B cell (primary cell): ENCODE measurements at regions not wholly inside any gene's neighbourhood (a gene's known extent, or its start where the extent isn't known, plus 50 kb on each side); places are given as distances from the start of the nearest gene placed in this dataset.

ENCODE experiments used
- ATAC-seq: fragments of 200-7000 bp; cut with Tn5 transposase; one replicate; pipeline ENCODE4 v1.10.0; 2021; ENCODE audit warnings: low read depth, mild to moderate bottlenecking, moderate number of reproducible peaks, moderate library complexity
- CTCF ChIA-PET: fragments of 350-600 bp; sonication (Branson Sonifier 250); formaldehyde crosslinking; loops from one replicate; lab custom pipeline; 2021; ENCODE audit warnings: antibody characterized with exemption, inconsistent platforms; lab: Charles Lee
- POLR2A ChIA-PET: fragments of 350-600 bp; sonication (Branson Sonifier 250); formaldehyde crosslinking; loops from one replicate; lab custom pipeline; 2021; ENCODE audit warnings: antibody characterized with exemption; lab: Charles Lee
- DNase-seq: peaks from one replicate; pipeline ENCODE4 v3.0.0; 2013
- H2AFZ ChIP-seq: 2 replicates; pipeline ENCODE4 v1.6.1; 2012; ENCODE audit warnings: mild to moderate bottlenecking, low read depth, low read length; ENCODE audit not compliant: insufficient read depth, poor library complexity, severe bottlenecking
- H3K27ac ChIP-seq, 2 donors: 1 replicate in 1 of 2; 2 replicates in 1 of 2; pipeline ENCODE4 v1.5.1; 2012 to 2013; ENCODE audit warnings: low read length in 2 of 2, mild to moderate bottlenecking in 2 of 2, moderate library complexity in 1 of 2
- H3K27me3 ChIP-seq, 4 experiments: fragments of 200-600 bp in 1 of 4; sonication (generic) in 1 of 4; replicated peaks in 1 of 4; 1 replicate in 2 of 4; 2 replicates in 2 of 4; pipeline versions ENCODE4 v1.6.1 to v1.7.0; 2013 to 2016; ENCODE audit warnings: low read length in 3 of 4, mild to moderate bottlenecking in 2 of 4, mixed read lengths in 1 of 4, moderate library complexity in 1 of 4; ENCODE audit not compliant: insufficient read depth in 4 of 4, control insufficient read depth in 3 of 4; ENCODE audit errors: control extremely low read depth in 1 of 4
- H3K36me3 ChIP-seq, 2 experiments: replicated peaks in 1 of 2; 1 replicate in 1 of 2; 2 replicates in 1 of 2; pipeline versions ENCODE4 v1.6.1 to v1.7.1; 2013; ENCODE audit warnings: low read length in 1 of 2; ENCODE audit not compliant: insufficient read depth in 2 of 2, control insufficient read depth in 1 of 2; ENCODE audit errors: control extremely low read depth in 1 of 2, extremely low read depth in 1 of 2
- H3K4me1 ChIP-seq, 2 donors: fragments of 200-600 bp in 1 of 2; sonication (generic) in 1 of 2; 1 replicate in 1 of 2; 2 replicates in 1 of 2; pipeline versions ENCODE4 v1.5.1 to v1.6.1; 2013 to 2017; ENCODE audit warnings: low read length in 2 of 2; ENCODE audit not compliant: control insufficient read depth in 2 of 2, insufficient read depth in 2 of 2
- H3K4me2 ChIP-seq: replicated peaks from 2 replicates; pipeline ENCODE3; 2012; ENCODE audit warnings: mild to moderate bottlenecking, low read depth, low read length; ENCODE audit not compliant: poor library complexity, severe bottlenecking
- H3K4me3 ChIP-seq, 5 experiments: fragments of 200-600 bp in 1 of 5; sonication (generic) in 1 of 5; 1 replicate in 3 of 5; 2 replicates in 2 of 5; pipeline versions ENCODE4 v1.5.1 to v1.7.0; 2011 to 2016; ENCODE audit warnings: low read length in 4 of 5, mild to moderate bottlenecking in 4 of 5, low read depth in 2 of 5, control low read depth in 1 of 5, moderate library complexity in 1 of 5; ENCODE audit not compliant: insufficient read depth in 1 of 5; ENCODE audit errors: control extremely low read depth in 1 of 5, extremely low read depth in 1 of 5
- H3K79me2 ChIP-seq: fragments of 200-600 bp; sonication (generic); one replicate; pipeline ENCODE4 v1.6.0; 2016; ENCODE audit warnings: low read length; ENCODE audit not compliant: control insufficient read depth, insufficient read depth
- H3K9ac ChIP-seq: fragments of 200-600 bp; sonication (generic); 2 replicates; pipeline ENCODE4 v1.6.1; 2017; ENCODE audit warnings: mild to moderate bottlenecking, low read length, moderate library complexity
- H3K9me3 ChIP-seq, 3 donors: one replicate each; pipeline versions ENCODE4 v1.6.1 to v1.7.1; 2013; ENCODE audit warnings: low read length in 2 of 3; ENCODE audit not compliant: control insufficient read depth in 2 of 3, insufficient read depth in 1 of 3; ENCODE audit errors: control extremely low read depth in 1 of 3
- H4K20me1 ChIP-seq: 2 replicates; pipeline ENCODE4 v1.6.0; 2012; ENCODE audit warnings: mild to moderate bottlenecking, low read length; ENCODE audit not compliant: insufficient read depth, control insufficient read depth, poor library complexity, severe bottlenecking
- H3K27ac Mint-ChIP-seq: one replicate; pipeline ENCODE4 v1.8.0; 2021; ENCODE audit warnings: mixed read lengths
- H3K27me3 Mint-ChIP-seq: one replicate; pipeline ENCODE4 v1.8.0; 2021; ENCODE audit warnings: mixed read lengths
- H3K4me1 Mint-ChIP-seq: one replicate; pipeline ENCODE4 v1.8.0; 2021; ENCODE audit warnings: mixed read lengths
- H3K4me3 Mint-ChIP-seq: one replicate; pipeline ENCODE4 v1.8.0; 2021; ENCODE audit warnings: mixed read lengths
- H3K9me3 Mint-ChIP-seq: one replicate; pipeline ENCODE4 v1.8.0; 2022; ENCODE audit warnings: mixed read lengths; ENCODE audit not compliant: insufficient read depth
- EZH2 ChIP-seq: IDR thresholded peaks from 2 replicates; pipeline ENCODE4 v1.6.1; 2012; ENCODE audit warnings: borderline replicate concordance, low read depth, mild to moderate bottlenecking, moderate library complexity, low read length; ENCODE audit not compliant: insufficient read depth, poor library complexity, severe bottlenecking
- WGBS: methylation state at CpG from one replicate; pipeline ENCODE4 v1.1.5; 2013; ENCODE audit warnings: missing lambda C conversion rate; ENCODE audit not compliant: insufficient coverage; 5-methylcytosine and 5-hydroxymethylcytosine counted together
- intact Hi-C: fragments of 100-400 bp; cut with micrococcal nuclease; formaldehyde crosslinking; loops from one replicate; pipeline ENCODE4 v1.10.0; 2022
- TF ChIP-seq, protein P1 (sequence below): fragments of 200-600 bp; IDR thresholded peaks from one replicate; pipeline ENCODE4 v1.8.0; 2022; ENCODE audit warnings: antibody characterized with exemption, mild to moderate bottlenecking

DNA sequence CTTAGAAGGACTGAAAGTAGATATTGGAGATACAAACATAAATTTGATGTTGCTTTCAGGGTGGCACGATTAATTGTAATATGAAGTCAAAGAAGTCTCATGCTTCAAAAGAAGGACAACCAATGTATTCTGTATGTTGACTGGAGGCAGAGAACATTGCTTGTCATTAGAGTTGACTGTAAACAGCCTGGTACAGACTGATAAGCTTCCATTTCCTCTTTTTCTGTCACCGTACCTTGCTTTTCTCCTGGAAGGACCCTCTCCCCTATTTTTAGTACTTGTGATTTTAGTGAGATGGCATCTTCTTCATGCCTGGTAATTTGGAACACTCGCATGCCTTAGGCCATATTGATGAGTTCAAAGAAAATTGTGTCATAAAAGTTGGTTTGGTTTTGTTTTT is 809.4 kb downstream of the PRELID2 start:
- Histone ChIP-seq H3K4me3 (no peak overlapping the region), H3K9me3 (no peaks in the 10 kb centered on the region), H4K20me1 (no peaks in the 10 kb centered on the region), H3K4me1 (no peaks in the 10 kb centered on the region), H2AFZ (no peak overlapping the region), H3K36me3 (no peaks in the 10 kb centered on the region), H3K27ac (no peak overlapping the region), H3K9ac (no peak overlapping the region), H3K79me2 (no peaks in the 10 kb centered on the region), H3K27me3 (no peaks in the 10 kb centered on the region), H3K4me2 (no peak overlapping the region)
- ATAC-seq (no peak), DNase-seq (no peak)
- ChIA-PET CTCF (no interaction called here), POLR2A (no interaction called here)
- Mint-ChIP-seq H3K4me1 (no peaks in the 10 kb centered on the region), H3K27me3 (no peaks in the 10 kb centered on the region), H3K27ac (no peak overlapping the region), H3K4me3 (no peak overlapping the region), H3K9me3 (no peaks in the 10 kb centered on the region)
- intact Hi-C loops: no loop called here
- TF ChIP-seq, protein P1, sequence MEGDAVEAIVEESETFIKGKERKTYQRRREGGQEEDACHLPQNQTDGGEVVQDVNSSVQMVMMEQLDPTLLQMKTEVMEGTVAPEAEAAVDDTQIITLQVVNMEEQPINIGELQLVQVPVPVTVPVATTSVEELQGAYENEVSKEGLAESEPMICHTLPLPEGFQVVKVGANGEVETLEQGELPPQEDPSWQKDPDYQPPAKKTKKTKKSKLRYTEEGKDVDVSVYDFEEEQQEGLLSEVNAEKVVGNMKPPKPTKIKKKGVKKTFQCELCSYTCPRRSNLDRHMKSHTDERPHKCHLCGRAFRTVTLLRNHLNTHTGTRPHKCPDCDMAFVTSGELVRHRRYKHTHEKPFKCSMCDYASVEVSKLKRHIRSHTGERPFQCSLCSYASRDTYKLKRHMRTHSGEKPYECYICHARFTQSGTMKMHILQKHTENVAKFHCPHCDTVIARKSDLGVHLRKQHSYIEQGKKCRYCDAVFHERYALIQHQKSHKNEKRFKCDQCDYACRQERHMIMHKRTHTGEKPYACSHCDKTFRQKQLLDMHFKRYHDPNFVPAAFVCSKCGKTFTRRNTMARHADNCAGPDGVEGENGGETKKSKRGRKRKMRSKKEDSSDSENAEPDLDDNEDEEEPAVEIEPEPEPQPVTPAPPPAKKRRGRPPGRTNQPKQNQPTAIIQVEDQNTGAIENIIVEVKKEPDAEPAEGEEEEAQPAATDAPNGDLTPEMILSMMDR: no peak
- no peak for TF ChIP-seq EZH2
- no CpG with 5 or more reads among the region's 3 CpGs for WGBS

DNA sequence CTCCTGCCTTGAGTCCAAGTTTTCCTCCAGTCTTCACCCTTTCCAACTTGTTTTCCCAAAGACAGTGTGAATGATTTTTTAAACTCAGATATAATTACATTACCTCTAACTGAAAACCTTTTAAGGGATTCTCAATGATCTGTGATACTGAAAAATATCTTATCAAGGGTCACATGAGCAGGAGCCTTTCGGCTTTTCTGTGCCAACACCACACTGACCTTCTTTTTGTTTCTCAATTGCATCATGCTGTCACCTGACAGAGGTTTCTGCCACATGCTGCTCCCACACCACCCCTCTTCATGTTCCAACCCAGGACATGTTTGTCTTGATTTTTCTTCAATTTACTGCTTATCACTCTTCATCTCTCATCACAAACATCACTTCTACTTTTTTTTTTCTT is 820.0 kb downstream of the PRELID2 start:
- no peak for ATAC-seq
- CTCF ChIA-PET: no interaction called here
- H3K9me3 ChIP-seq: no peaks in the 10 kb centered on the region
- no peak overlapping the region for H3K4me2 ChIP-seq
- Mint-ChIP-seq H3K4me3 (no peak overlapping the region), H3K27me3 (no peaks in the 10 kb centered on the region), H3K4me1 (no peaks in the 10 kb centered on the region), H3K27ac (no peak overlapping the region), H3K9me3 (no peaks in the 10 kb centered on the region)
- intact Hi-C loops: no loop called here
- no peaks in the 10 kb centered on the region for H3K4me1 ChIP-seq
- H4K20me1 ChIP-seq: no peaks in the 10 kb centered on the region
- no peak overlapping the region for H2AFZ ChIP-seq
- no peaks in the 10 kb centered on the region for H3K36me3 ChIP-seq
- H3K27me3 ChIP-seq: no peaks in the 10 kb centered on the region
- 92% methylated on average over 1 of the region's 1 CpG for WGBS
- POLR2A ChIA-PET: no interaction called here
- H3K27ac ChIP-seq: no peak overlapping the region
- H3K4me3 ChIP-seq: no peak overlapping the region
- TF ChIP-seq EZH2: no peak
- TF ChIP-seq, protein P1: no peak
- H3K9ac ChIP-seq: no peak overlapping the region
- H3K79me2 ChIP-seq: no peaks in the 10 kb centered on the region
- DNase-seq: no peak
